Urinary bladder (tissue), 3 donors: ENCODE measurements at regions not wholly inside any gene's neighbourhood (a gene's known extent, or its start where the extent isn't known, plus 50 kb on each side); places are given as distances from the start of the nearest gene placed in this dataset.
"Not testable (repeated sequence)": the region's sequence is repeated elsewhere in the genome, so short reads cannot be mapped to it uniquely, and the experiment has no call there.

Experiments used
- DNase-seq: peaks from one replicate; pipeline ENCODE4 v3.0.0-alpha.2; 2015; ENCODE audit errors: extremely low spot score
- H3K27ac ChIP-seq: one replicate; pipeline ENCODE4 v1.5.1; 2013; ENCODE audit warnings: low read depth, mild to moderate bottlenecking, moderate library complexity
- H3K36me3 ChIP-seq: one replicate; pipeline ENCODE4 v1.6.1; 2013; ENCODE audit warnings: mild to moderate bottlenecking, moderate library complexity; ENCODE audit not compliant: insufficient read depth
- H3K4me1 ChIP-seq: one replicate; pipeline ENCODE4 v1.6.1; 2013; ENCODE audit warnings: mild to moderate bottlenecking, moderate library complexity; ENCODE audit not compliant: insufficient read depth
- H3K4me3 ChIP-seq: one replicate; pipeline ENCODE4 v1.5.1; 2013; ENCODE audit warnings: low read depth, low read length
- WGBS: extraction: QIAGEN DNeasy Blood & Tissue Kit; methylation state at CpG from one replicate; pipeline ENCODE4 v1.1.7; 2013; 5-methylcytosine and 5-hydroxymethylcytosine counted together
- donor health status: healthy with polysubstance abuse.
- donor health status: healthy.

- WGBS: 81% methylated on average over 26 of the region's 26 CpGs
- H3K27ac ChIP-seq: no peak overlapping the region
- H3K36me3 ChIP-seq: no peaks in the 10 kb centered on the region
- H3K4me1 ChIP-seq: no peaks in the 10 kb centered on the region
- no peak overlapping the region for H3K4me3 ChIP-seq
- DNase-seq: no peak
These were observed 231.3 kb upstream of the SHH start for GRCh38 chr7:156043416-156044178.

- Histone ChIP-seq H3K4me3 (no peak overlapping the region), H3K36me3 (no peaks in the 10 kb centered on the region)
These were observed 229.1 kb upstream of the SHH start for GRCh38 chr7:156041398-156041797.

GRCh38 chr7:156039971-156040677, 227.9 kb upstream of the SHH start:
- no peak overlapping the region for H3K27ac ChIP-seq
- no peaks in the 10 kb centered on the region for H3K4me1 ChIP-seq
- no peak overlapping the region for H3K4me3 ChIP-seq
- 84% methylated on average over 32 of the region's 32 CpGs for WGBS
- DNase-seq: no peak
- no peaks in the 10 kb centered on the region for H3K36me3 ChIP-seq

More at GRCh38 chr7:156041398-156041797, 229.1 kb upstream of the SHH start:
- 76% methylated on average over 15 of the region's 15 CpGs for WGBS
- Histone ChIP-seq H3K4me1 (no peaks in the 10 kb centered on the region), H3K27ac (no peak overlapping the region)
- DNase-seq: no peak

- H3K4me1 ChIP-seq: no peaks in the 10 kb centered on the region
- H3K36me3 ChIP-seq: no peaks in the 10 kb centered on the region
- 83% methylated on average over 10 of the region's 10 CpGs for WGBS
- no peak overlapping the region for H3K4me3 ChIP-seq
- DNase-seq: no peak
- H3K27ac ChIP-seq: no peak overlapping the region
These were observed 226.9 kb upstream of the SHH start for GRCh38 chr7:156039194-156039593.

- Histone ChIP-seq H3K27ac (no peak overlapping the region), H3K4me3 (no peak overlapping the region), H3K4me1 (no peaks in the 10 kb centered on the region), H3K36me3 (no peaks in the 10 kb centered on the region)
- no peak for DNase-seq
- 47% methylated on average over 9 of the region's 9 CpGs for WGBS
These were observed 226.1 kb upstream of the SHH start for GRCh38 chr7:156038345-156038744.

GRCh38 chr7:156036153-156036552, 223.9 kb upstream of the SHH start:
- H3K36me3 ChIP-seq: no peaks in the 10 kb centered on the region
- no peaks in the 10 kb centered on the region for H3K4me1 ChIP-seq
- H3K4me3 ChIP-seq: no peak overlapping the region
- no peak overlapping the region for H3K27ac ChIP-seq
- no peak for DNase-seq
- 16% methylated on average over 3 of the region's 3 CpGs for WGBS

GRCh38 chr7:156035387-156035786, 223.1 kb upstream of the SHH start:
- WGBS: 94% methylated on average over 19 of the region's 19 CpGs

GRCh38 chr7:156034397-156034796, 222.1 kb upstream of the SHH start:
- Histone ChIP-seq H3K27ac (no peak overlapping the region), H3K4me1 (no peaks in the 10 kb centered on the region), H3K36me3 (no peaks in the 10 kb centered on the region), H3K4me3 (no peak overlapping the region)
- WGBS: 41% methylated on average over 3 of the region's 3 CpGs
- no peak for DNase-seq

More at GRCh38 chr7:156035387-156035786, 223.1 kb upstream of the SHH start:
- H3K4me3 ChIP-seq, H3K36me3 ChIP-seq, H3K4me1 ChIP-seq, DNase-seq, H3K27ac ChIP-seq: not testable (repeated sequence)

GRCh38 chr7:156032973-156033372, 220.7 kb upstream of the SHH start:
- H3K27ac ChIP-seq: no peak overlapping the region
- DNase-seq: no peak
- H3K4me1 ChIP-seq: no peaks in the 10 kb centered on the region
- no peak overlapping the region for H3K4me3 ChIP-seq
- no peaks in the 10 kb centered on the region for H3K36me3 ChIP-seq

GRCh38 chr7:156031679-156032478, 219.6 kb upstream of the SHH start:
- DNase-seq: no peak
- 95% methylated on average over 7 of the region's 7 CpGs for WGBS
- no peaks in the 10 kb centered on the region for H3K4me1 ChIP-seq
- H3K36me3 ChIP-seq: no peaks in the 10 kb centered on the region
- H3K27ac ChIP-seq: no peak overlapping the region
- H3K4me3 ChIP-seq: no peak overlapping the region

GRCh38 chr7:156029460-156030007, 217.3 kb upstream of the SHH start:
- no peak for DNase-seq
- 67% methylated on average over 12 of the region's 12 CpGs for WGBS
- Histone ChIP-seq H3K4me3 (no peak overlapping the region), H3K36me3 (no peaks in the 10 kb centered on the region), H3K4me1 (no peaks in the 10 kb centered on the region), H3K27ac (no peak overlapping the region)

GRCh38 chr7:156028521-156028920, 216.3 kb upstream of the SHH start:
- no peaks in the 10 kb centered on the region for H3K36me3 ChIP-seq
- 67% methylated on average over 11 of the region's 11 CpGs for WGBS
- no peaks in the 10 kb centered on the region for H3K4me1 ChIP-seq
- no peak overlapping the region for H3K27ac ChIP-seq
- DNase-seq: no peak
- no peak overlapping the region for H3K4me3 ChIP-seq

- 72% methylated on average over 6 of the region's 6 CpGs for WGBS
- no peak for DNase-seq
These were observed 215.6 kb upstream of the SHH start for GRCh38 chr7:156027821-156028220.

More at GRCh38 chr7:156027821-156028220, 215.6 kb upstream of the SHH start:
- Histone ChIP-seq H3K4me3 (no peak overlapping the region), H3K4me1 (no peaks in the 10 kb centered on the region), H3K36me3 (no peaks in the 10 kb centered on the region), H3K27ac (no peak overlapping the region)
